CD4-positive, alpha-beta T cell treated with Interleukin-17A for 1 hour (primary cell): ENCODE measurements at regions not wholly inside any gene's neighbourhood (a gene's known extent, or its start where the extent isn't known, plus 50 kb on each side); places are given as distances from the start of the nearest gene placed in this dataset.

Source experiments
- DNase-seq: peaks from one replicate; pipeline ENCODE4 v3.0.0-alpha.2; 2020

DNA sequence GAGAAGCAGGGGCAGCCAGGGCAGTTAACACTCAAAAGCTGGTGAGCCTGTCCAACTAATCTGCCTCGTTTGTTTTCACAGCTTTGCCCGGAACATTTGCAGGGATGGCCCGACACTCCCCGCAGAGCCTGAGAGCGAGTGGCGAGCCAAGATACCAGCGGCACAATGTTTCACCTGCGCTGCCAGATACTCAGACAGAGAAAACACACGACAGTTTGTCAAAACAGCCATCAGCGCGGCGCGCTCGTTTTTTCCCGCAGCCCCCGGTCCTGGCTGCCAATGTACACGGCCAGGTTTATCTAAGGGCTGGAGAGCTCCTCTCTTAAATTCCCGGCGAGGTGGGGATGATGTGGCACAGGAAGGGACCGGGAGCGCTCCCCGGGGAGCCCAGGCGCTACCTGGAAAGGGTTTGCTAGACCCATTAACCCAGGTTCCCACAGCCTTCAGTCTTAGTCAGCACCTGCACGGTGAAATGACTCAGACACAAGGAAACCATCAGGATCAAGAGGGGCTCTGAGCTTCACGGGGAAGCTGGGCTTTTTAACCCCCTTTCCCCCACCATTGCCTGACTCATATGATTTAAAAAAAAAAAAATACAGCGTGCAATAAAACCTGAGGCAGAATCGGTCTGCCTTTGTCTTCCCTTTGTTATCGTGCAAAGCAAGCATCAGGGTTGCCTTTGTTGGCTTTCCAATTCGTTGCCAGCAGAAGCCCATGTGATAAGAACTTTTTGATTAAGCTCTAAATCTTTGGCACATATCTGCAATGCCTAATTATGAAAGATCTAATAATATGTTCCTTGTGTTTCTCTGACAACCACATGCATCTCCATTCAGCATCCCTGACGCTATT is 186.2 kb downstream of the EFNB2 start:
- DNase-seq, result no peak

DNA sequence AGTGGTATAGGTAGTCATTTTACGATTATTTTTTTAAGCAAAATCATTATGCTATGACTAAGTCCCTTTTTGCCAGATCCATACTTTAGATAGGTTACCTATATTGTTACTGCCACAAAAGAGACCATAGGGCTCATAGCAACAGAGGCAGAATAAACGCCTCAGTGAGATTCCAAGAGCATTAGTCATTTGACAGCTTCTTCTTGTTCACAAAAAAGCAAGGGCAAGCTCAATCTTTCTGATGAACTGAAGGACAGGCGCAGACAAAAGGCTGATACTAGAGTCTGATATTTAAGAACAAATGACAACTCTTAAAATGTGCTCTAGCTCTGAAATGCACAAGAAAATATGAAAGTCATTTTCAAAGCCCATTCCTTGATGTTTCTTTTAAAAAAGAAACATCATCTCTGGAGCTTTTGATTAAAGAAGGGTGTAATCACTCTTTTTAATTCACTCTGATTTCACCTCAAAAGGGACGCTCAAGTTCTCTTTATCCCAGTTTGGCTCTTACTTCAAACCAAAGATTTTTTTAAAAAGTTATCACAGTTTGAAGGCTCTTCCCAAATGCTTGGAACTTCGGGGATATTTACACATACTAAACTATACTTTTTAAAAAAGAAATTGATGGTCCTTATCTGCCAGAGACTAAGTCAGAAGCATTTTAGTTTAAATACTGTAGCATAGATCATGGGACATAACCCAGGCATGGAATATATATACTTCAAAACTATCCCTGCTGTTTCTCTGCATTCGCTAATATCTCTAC is 187.2 kb downstream of the EFNB2 start:
- DNase-seq, result no peak

DNA sequence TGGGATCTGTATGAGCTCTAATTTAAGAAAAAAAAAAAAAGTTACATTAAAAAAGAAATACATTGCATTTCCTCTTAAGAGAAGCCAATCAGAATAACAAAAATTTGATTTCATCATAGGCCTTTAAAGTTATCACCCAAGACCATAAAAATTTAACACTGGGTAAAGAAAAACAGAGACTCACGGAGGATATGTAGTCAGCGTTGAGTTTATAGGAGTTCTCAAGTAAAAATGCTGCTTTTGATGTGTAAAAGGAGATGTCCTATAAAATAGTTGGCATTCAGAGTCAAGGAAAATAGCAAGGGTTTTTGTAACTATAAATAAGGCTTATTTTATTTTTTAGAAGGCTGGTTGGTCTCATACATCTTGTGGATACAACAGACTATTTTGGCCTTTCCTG is 191.1 kb downstream of the EFNB2 start:
- DNase-seq, result no peak

GRCh38 chr13:106343836-106344235 is 191.6 kb downstream of the EFNB2 start:
- DNase-seq, result no peak

GRCh38 chr13:106340249-106340648 is 195.2 kb downstream of the EFNB2 start:
- DNase-seq, result no peak

GRCh38 chr13:106337096-106337850 is 198.2 kb downstream of the EFNB2 start:
- DNase-seq, result no peak

DNA sequence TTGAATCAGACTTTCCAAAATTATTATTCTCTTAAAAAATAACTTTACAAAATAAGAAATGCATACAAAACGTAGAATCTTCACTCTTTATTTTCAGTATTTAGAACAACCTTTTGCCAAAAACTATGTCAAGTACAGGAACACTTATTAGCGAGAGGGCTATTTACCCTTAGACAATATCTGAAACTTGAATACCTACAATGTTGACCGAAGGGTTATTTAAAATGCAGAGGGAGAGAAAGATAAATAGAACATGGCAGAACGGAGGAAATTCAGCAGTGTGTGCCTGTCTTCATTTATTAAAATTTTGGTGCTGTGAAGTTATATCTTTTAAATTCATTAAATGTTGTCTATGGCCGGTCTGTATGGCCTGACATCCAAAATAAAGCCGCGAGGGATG is 198.8 kb downstream of the EFNB2 start:
- no peak for DNase-seq

DNA sequence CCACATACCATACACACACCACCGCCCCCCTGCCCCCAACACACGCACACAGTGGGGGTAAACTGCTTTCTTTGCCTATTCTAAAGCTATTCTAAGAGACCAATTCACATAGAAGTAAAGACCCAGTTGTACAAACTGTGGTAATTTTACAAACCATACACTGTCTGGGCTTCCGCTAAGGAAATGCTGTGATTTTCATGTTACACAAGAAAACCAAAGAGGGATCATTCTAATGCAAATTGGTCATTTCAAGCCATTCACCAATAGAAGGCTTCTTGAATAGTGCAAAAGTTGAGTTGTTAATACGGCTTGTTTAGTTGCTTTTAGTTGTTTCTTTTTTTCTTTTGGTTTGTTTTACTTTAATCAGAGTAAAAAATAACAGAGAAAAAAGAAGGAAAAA is 202.8 kb downstream of the EFNB2 start:
- no peak for DNase-seq

DNA sequence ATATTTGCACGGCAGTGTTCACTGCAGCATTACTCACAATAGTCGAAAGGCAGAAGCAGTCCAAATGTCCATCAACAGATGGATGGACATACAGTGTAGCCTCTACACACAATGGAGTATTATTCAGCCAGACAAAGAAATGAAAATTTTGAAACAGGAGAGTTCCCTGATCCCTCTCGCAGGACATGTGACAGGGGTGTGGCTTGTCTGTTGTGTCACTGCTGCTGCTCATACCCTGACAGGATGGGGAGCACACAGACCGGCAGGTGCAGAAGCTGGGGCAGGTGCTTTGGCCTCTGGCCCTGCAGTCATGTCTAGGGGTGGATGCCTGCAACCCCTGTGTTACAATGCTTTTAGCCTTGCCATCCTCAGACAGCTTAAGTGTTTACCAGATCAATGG is 204.3 kb downstream of the EFNB2 start:
- no peak for DNase-seq

DNA sequence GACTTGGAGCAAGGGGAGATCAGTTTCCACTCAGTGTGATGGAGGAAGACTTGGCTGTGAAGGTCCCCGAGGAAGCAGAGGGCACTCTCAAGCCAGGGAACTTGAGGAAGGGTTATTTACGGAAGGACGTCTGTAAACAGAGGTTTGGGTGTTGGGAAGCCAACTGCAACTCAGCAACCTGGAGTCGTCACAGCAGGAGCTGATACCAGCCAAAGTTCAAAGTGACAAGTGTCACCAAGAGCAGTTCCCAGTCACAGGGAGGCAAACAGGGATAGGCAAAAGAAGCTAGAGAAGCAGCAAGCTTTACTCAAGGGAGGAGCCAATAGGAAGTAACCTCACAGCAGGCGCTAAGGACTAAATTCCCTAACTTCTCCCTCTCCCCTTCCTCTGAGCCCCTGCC is 205.5 kb downstream of the EFNB2 start:
- DNase-seq, result no peak

DNA sequence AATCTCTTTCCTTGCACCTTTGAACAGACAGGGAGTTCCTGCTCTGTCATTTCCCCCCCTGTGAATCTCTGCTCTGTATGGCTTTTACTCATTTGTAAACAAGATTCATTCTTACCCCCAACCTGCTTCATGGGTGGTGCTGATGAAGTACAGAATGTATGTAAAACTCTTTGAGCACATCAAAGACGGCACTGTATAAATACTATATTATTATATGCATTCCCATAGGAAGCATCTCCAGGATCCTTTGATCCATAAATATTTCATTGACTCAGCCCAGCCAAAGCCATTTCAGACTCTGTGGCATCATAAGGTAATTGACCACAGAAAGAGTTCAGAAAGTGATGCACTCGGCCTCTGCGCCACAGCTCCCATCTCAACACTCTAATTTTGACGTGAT is 208.7 kb downstream of the EFNB2 start:
- DNase-seq, result no peak

GRCh38 chr13:106324444-106324843 is 211.0 kb downstream of the EFNB2 start:
- DNase-seq, result no peak

DNA sequence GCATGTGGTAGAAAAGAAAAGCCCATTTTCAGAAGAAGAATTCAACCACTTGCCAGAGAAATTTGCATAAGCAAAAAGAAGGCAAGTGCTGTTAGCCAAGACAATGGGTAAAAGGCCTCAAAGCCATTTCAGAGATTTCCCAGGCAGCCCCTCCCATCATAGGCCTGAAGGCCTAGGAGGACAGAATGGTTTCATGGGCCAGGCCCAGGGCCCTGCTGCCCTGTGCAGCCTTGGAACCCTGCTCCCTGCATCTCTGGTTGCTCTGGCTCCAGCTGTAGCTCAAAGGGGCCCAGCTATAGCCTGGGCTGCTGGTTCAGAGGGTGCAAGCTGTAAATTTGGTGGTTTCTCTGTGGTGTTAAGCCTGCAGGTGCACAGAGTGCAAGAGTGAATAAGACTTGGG is 212.8 kb downstream of the EFNB2 start:
- DNase-seq, result no peak

GRCh38 chr13:106318941-106319411 is 216.5 kb downstream of the EFNB2 start:
- no peak for DNase-seq

- no peak for DNase-seq
These were observed 221.0 kb downstream of the EFNB2 start for GRCh38 chr13:106314417-106314816.

DNA sequence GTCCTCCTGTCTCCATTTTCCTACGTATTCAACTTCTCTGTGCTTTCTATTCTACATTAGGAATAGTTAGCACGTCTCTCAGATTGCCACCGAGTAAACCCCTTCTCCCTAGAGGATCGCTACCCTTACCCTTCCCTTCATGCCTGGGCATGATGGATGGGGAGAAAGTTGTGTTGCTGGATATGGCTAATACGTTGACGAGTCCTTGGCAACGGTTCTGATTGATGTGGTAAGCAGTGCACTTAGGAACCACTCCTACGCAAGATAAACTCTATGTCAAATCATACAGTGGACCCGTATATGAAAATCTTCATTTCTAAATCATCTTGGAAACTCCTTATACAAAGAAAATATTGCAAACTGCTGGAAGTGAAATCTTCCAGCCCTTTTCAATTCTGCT is 224.5 kb downstream of the EFNB2 start:
- no peak for DNase-seq

GRCh38 chr13:106310291-106310865 is 225.1 kb downstream of the EFNB2 start:
- DNase-seq, result no peak

DNA sequence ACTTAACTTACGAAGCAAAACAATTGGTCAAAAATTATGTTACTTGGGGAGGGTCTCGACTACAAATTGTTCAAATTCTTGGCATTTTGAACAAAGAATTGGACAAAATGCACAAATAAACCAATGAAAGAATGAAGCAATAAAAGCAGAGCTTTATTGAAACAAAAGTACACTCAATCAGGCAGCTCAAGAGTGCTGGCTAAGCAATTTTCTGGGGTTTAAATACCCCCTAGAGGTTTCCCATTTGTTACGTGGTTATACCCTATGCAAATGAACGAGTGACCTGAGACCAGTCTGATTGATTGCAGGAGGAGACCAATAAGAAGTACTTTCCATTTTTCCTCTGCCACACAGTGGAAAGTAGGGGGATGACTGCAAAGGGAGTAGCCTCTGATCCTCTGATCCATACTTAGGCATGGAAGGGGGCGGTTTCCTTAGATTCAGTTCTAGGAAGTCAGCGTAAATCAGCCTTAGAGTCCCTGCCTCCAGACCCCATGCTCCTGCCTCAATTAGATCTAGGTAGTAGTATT is 228.6 kb downstream of the EFNB2 start:
- no peak for DNase-seq

DNA sequence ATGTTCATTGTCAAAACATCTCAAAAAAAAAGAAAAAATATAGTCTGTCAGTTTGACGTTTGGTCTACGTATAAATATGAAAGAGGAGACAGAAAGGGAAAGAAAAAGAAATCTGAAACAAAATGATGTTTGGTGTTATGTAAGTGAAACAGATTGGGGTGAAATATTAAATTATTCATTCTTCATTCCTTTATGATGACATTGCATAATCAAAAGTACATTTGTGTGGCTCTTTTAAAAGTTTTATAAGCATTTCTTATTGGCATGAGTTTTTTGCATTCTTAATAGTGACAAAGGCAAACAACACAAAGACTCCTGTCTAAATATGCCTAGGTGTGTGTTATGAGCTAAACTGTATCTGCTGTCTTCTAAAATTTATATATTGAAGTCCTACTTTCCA is 232.6 kb downstream of the EFNB2 start:
- DNase-seq, result no peak

- DNase-seq, result no peak
These were observed 233.5 kb downstream of the EFNB2 start for GRCh38 chr13:106302011-106302410.

DNA sequence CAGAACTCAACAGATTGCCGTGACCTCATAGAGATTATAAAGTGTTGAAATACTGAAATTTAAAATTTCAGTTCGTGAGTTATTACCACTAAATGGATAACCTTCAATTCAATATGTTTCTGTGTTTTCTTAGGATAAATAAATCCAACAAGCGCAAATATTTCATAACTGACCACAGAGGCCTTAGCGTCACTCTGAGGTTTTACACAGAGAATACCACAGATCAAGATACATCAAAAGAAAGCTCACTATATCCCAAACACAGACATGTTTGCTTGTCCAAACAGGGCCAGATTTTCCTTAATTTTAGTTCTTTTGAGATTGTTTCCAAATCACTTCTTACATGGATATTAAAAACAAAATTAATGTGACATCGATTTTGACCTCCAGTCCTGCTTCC is 235.8 kb downstream of the EFNB2 start:
- no peak for DNase-seq

DNA sequence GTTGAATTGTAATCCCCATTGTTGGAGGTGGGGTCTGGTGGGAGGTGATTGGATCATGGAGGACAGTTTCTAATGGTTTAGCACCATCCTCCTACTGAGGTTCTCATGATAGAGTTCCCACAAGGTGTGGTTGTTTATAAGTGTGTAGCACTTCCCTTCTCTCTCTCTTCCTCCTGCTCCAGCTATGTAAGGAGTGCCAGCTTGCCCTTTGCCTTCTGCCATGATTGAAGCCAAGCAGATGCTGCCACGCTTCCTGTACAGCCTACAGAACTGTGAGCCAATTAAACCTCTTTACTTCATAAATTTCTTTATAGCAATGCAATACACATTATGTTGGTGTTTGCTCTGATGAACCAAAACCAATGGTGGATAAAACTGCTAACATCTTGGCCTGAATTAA is 238.2 kb downstream of the EFNB2 start:
- no peak for DNase-seq

DNA sequence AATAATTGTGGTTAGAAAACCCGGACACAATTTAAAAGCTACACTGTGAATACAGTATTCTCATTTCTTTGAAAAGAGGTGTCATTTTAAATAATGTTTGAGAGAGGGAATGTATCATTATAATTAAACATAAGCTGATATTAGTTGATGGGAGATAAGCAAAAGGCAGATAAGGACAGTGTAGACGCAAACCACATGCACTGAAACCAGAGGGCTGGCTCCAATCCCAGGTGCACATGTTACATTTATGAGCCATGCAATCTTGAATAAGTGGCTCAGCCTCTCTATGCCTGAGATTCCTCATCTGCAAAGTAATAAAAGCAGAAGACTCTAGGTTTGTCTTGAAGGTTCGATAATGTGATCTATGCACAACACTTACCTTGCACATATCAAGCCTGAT is 238.7 kb downstream of the EFNB2 start:
- DNase-seq, result no peak
